H1 (cell line): ENCODE measurements at regions not wholly inside any gene's neighbourhood (a gene's known extent, or its start where the extent isn't known, plus 50 kb on each side); places are given as distances from the start of the nearest gene placed in this dataset.
"Not testable (repeated sequence)": the region's sequence is repeated elsewhere in the genome, so short reads cannot be mapped to it uniquely, and the experiment has no call there.

Source experiments
- CTCF ChIA-PET: fragments of 300-600 bp; sonication (Branson Sonifier 250); formaldehyde crosslinking; loops from one replicate; lab custom pipeline; 2021; ENCODE audit not compliant: partially characterized antibody; lab: Charles Lee
- POLR2A ChIA-PET: fragments of 300-600 bp; sonication (Branson Sonifier 250); formaldehyde crosslinking; loops from one replicate; lab custom pipeline; 2021; ENCODE audit warnings: inconsistent platforms; ENCODE audit not compliant: partially characterized antibody; lab: Charles Lee
- DNase-seq, 2 experiments: peaks; one replicate each; pipeline versions ENCODE4 v3.0.0 to v3.0.0-alpha.2; 2010 to 2022; ENCODE audit warnings: low spot score in 2 of 2, low read depth in 1 of 2, mixed read lengths in 1 of 2
- FAIRE-seq: peaks from 2 replicates; lab custom pipeline; 2011; peaks lifted over from hg19 to GRCh38; lab: Jason Lieb, UNC
- H2AFZ ChIP-seq: 2 replicates; pipeline ENCODE4 v1.8.1; 2012; ENCODE audit warnings: low read length, inconsistent platforms
- H2AK5ac ChIP-seq: 2 replicates; pipeline ENCODE4 v1.6.1; 2013; ENCODE audit warnings: low read depth, low read length
- H2BK120ac ChIP-seq: replicated peaks from 2 replicates; pipeline ENCODE3; 2013; ENCODE audit warnings: low read depth, low read length, inconsistent platforms
- H2BK12ac ChIP-seq: 2 replicates; pipeline ENCODE4 v1.6.1; 2013; ENCODE audit warnings: low read depth, low read length
- H2BK15ac ChIP-seq: 2 replicates; pipeline ENCODE4 v1.6.1; 2013; ENCODE audit warnings: low read length
- H2BK20ac ChIP-seq: 2 replicates; pipeline ENCODE4 v1.6.1; 2013; ENCODE audit warnings: low read length
- H2BK5ac ChIP-seq: 2 replicates; pipeline ENCODE4 v1.6.1; 2013; ENCODE audit warnings: low read depth, low read length
- H3K14ac ChIP-seq: 2 replicates; pipeline ENCODE4 v1.6.1; 2013; ENCODE audit warnings: inconsistent platforms; ENCODE audit not compliant: insufficient read length
- H3K18ac ChIP-seq: 2 replicates; pipeline ENCODE4 v1.6.1; 2013; ENCODE audit warnings: low read length; ENCODE audit errors: extremely low read depth
- H3K23ac ChIP-seq: 2 replicates; pipeline ENCODE4 v1.6.1; 2013; ENCODE audit warnings: inconsistent platforms; ENCODE audit not compliant: insufficient read length
- H3K23me2 ChIP-seq: 2 replicates; pipeline ENCODE4 v1.6.1; 2013; ENCODE audit warnings: low read depth, low read length
- H3K27ac ChIP-seq: 2 replicates; pipeline ENCODE4 v1.6.1; 2011; ENCODE audit warnings: low read depth, low read length, inconsistent platforms
- H3K27me3 ChIP-seq, 4 experiments: replicated peaks in 1 of 4; 1 replicate in 1 of 4; 2 replicates in 3 of 4; pipeline versions ENCODE4 v1.6.1 to v1.8.1; 2011 to 2013; ENCODE audit warnings: low read length in 3 of 4, mild to moderate bottlenecking in 3 of 4, inconsistent platforms in 2 of 4, mixed read lengths in 2 of 4, moderate library complexity in 1 of 4; ENCODE audit not compliant: control insufficient read depth in 3 of 4, insufficient read depth in 3 of 4; ENCODE audit errors: extremely low read depth in 1 of 4
- H3K36me3 ChIP-seq, 4 experiments: 2 replicates each; pipeline versions ENCODE4 v1.6.1 to v1.8.1; 2011 to 2013; ENCODE audit warnings: mild to moderate bottlenecking in 4 of 4, low read length in 3 of 4, moderate library complexity in 2 of 4, control low read depth in 1 of 4, inconsistent platforms in 1 of 4; ENCODE audit not compliant: insufficient read depth in 4 of 4, control insufficient read depth in 2 of 4
- H3K4ac ChIP-seq: replicated peaks from 2 replicates; pipeline ENCODE3; 2013; ENCODE audit warnings: low read length, low read depth, mixed read lengths, inconsistent platforms; ENCODE audit not compliant: insufficient read length
- H3K4me1 ChIP-seq, 4 experiments: replicated peaks in 1 of 4; 1 replicate in 1 of 4; 2 replicates in 3 of 4; pipeline versions ENCODE4 v1.6.1 to v1.8.1; 2011 to 2013; ENCODE audit warnings: low read length in 3 of 4, inconsistent platforms in 2 of 4, mixed read lengths in 1 of 4; ENCODE audit not compliant: insufficient read depth in 4 of 4, control insufficient read depth in 3 of 4
- H3K4me2 ChIP-seq, 2 experiments: 2 replicates each; pipeline versions ENCODE4 v1.6.1 to v1.8.1; 2011 to 2013; ENCODE audit warnings: low read depth in 2 of 2, low read length in 2 of 2, control low read depth in 1 of 2, inconsistent platforms in 1 of 2, mild to moderate bottlenecking in 1 of 2; ENCODE audit not compliant: insufficient read depth in 1 of 2
- H3K4me3 ChIP-seq, 4 experiments: fragments of 200-600, 300-600 bp in 1 of 4; sonication (generic), shearing (Covaris generic), sonication (Bioruptor Twin) in 1 of 4; 2 replicates each; pipeline versions ENCODE4 v1.5.1 to v1.8.1; 2011 to 2016; ENCODE audit warnings: low read length in 4 of 4, low read depth in 3 of 4, control low read depth in 2 of 4, inconsistent platforms in 2 of 4, mild to moderate bottlenecking in 2 of 4, mixed read lengths in 1 of 4, moderate library complexity in 1 of 4; ENCODE audit not compliant: insufficient read depth in 2 of 4; ENCODE audit errors: extremely low read depth in 1 of 4
- H3K56ac ChIP-seq: replicated peaks from 2 replicates; pipeline ENCODE3; 2013; ENCODE audit warnings: low read depth, mild to moderate bottlenecking, mixed read lengths, low read length, inconsistent platforms; ENCODE audit not compliant: insufficient read length
- H3K79me1 ChIP-seq: 2 replicates; pipeline ENCODE4 v1.6.1; 2013; ENCODE audit warnings: low read depth, low read length, control low read depth
- H3K79me2 ChIP-seq, 2 experiments: 2 replicates each; pipeline versions ENCODE4 v1.6.1 to v1.8.1; 2012 to 2013; ENCODE audit warnings: low read length in 2 of 2, mild to moderate bottlenecking in 2 of 2, inconsistent platforms in 1 of 2; ENCODE audit not compliant: insufficient read depth in 2 of 2, control insufficient read depth in 1 of 2
- H3K9ac ChIP-seq, 4 experiments: replicated peaks in 1 of 4; 1 replicate in 1 of 4; 2 replicates in 3 of 4; pipeline versions ENCODE4 v1.6.1 to v1.8.1; 2011 to 2013; ENCODE audit warnings: low read depth in 3 of 4, low read length in 3 of 4, control low read depth in 2 of 4, mild to moderate bottlenecking in 2 of 4, moderate library complexity in 2 of 4, inconsistent platforms in 1 of 4; ENCODE audit errors: extremely low read depth in 1 of 4
- H3K9me3 ChIP-seq, 2 experiments: 2 replicates each; pipeline versions ENCODE4 v1.6.1 to v1.8.1; 2012 to 2013; ENCODE audit warnings: mild to moderate bottlenecking in 2 of 2, moderate library complexity in 2 of 2, control low read depth in 1 of 2, inconsistent platforms in 1 of 2, low read depth in 1 of 2, low read length in 1 of 2, mixed read lengths in 1 of 2; ENCODE audit not compliant: insufficient read depth in 2 of 2
- H4K20me1 ChIP-seq, 2 experiments: replicated peaks in 1 of 2; 2 replicates each; pipeline versions ENCODE3 to v1.8.1; 2011 to 2013; ENCODE audit warnings: inconsistent platforms in 2 of 2, low read length in 2 of 2, mild to moderate bottlenecking in 1 of 2; ENCODE audit not compliant: insufficient read depth in 2 of 2, control insufficient read depth in 1 of 2
- H4K5ac ChIP-seq: 2 replicates; pipeline ENCODE4 v1.6.1; 2013; ENCODE audit warnings: low read length, low read depth, mixed read lengths, inconsistent platforms; ENCODE audit not compliant: insufficient read length
- H4K8ac ChIP-seq: 2 replicates; pipeline ENCODE4 v1.8.0; 2013; ENCODE audit warnings: mild to moderate bottlenecking, moderate library complexity, low read length, inconsistent platforms; ENCODE audit not compliant: insufficient read depth; ENCODE audit errors: extremely low read depth
- H4K91ac ChIP-seq: replicated peaks from 2 replicates; pipeline ENCODE3; 2013; ENCODE audit warnings: low read length, mixed read lengths, inconsistent platforms; ENCODE audit not compliant: insufficient read length
- WGBS, 2 experiments: shearing (Covaris generic) in 1 of 2; methylation state at CpG; one replicate each; pipeline versions ENCODE4 v1.1.6 to v1.1.7; 2013 to 2015; ENCODE audit warnings: low lambda C conversion rate in 2 of 2, mixed read lengths in 2 of 2, inconsistent platforms in 1 of 2, low coverage in 1 of 2, missing lambda C conversion rate in 1 of 2; ENCODE audit not compliant: insufficient replicate concordance in 2 of 2, insufficient coverage in 1 of 2, insufficient read length in 1 of 2; ENCODE audit errors: extremely low coverage in 1 of 2, missing lambda C conversion rate in 1 of 2; 5-methylcytosine and 5-hydroxymethylcytosine counted together

DNA sequence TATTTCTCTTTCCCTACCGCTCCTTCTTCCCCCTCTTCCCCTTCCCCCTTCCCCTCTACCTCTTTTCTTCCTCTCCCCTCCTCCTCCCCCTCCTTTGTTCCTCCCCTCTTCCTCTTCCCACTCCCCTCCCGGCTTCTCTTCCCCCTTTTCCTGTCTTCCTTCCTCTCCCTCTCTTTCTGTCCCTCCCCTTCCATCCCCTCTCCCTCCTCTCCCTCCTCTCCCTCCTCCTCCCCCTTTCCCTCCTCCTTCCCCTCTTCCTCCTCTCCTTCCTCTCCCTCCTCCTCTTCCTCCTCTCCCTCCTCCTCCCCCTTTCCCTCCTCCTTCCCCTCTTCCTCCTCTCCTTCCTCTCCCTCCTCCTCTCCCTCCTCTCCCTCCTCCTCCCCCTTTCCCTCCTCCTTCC is 81.5 kb downstream of the TFAP2C start:
- H2BK5ac ChIP-seq, H3K14ac ChIP-seq, H2BK15ac ChIP-seq, H3K9ac ChIP-seq, H3K27ac ChIP-seq, H3K9me3 ChIP-seq, DNase-seq, H3K56ac ChIP-seq, FAIRE-seq, H3K4me2 ChIP-seq, H4K5ac ChIP-seq, H3K23ac ChIP-seq, H3K79me1 ChIP-seq, H3K27me3 ChIP-seq, CTCF ChIA-PET, H3K18ac ChIP-seq, H3K4me3 ChIP-seq, H3K79me2 ChIP-seq, H4K8ac ChIP-seq, H4K20me1 ChIP-seq, H4K91ac ChIP-seq, H2AFZ ChIP-seq, H3K23me2 ChIP-seq, H2BK120ac ChIP-seq, H3K36me3 ChIP-seq, H3K4ac ChIP-seq: not testable (repeated sequence)
- H2BK12ac ChIP-seq, result peak overlapping the region; percentile 55; the same call in 1 of the 2 replicates
- H2AK5ac ChIP-seq, result peak overlapping the region; percentile 20; the same call in 1 of the 2 replicates
- peaks cover 0 to 14% (median 5%) of the 10 kb centered on the region in 4 experiments; a peak in 6 of 7 replicates for H3K4me1 ChIP-seq
- H2BK20ac ChIP-seq, result 0 out of 2 replicates have a peak overlapping the region, but pooled peaks have one; percentile 80
- POLR2A ChIA-PET, result interaction anchor here (1.0 kb wide), 1 partner anchor 94 kb away, joined by 3 read pairs; no protein-coding TSS in a partner anchor
- WGBS, 2 experiments, result 20% methylated on average over 1 of the region's 2 CpGs; no CpG with 5 or more reads in 1 of the 2 experiments
